ENCODE measurements at regions not wholly inside any gene's neighbourhood (a gene's known extent, or its start where the extent isn't known, plus 50 kb on each side); places are given as distances from the start of the nearest gene placed in this dataset.

- Mint-ChIP-seq H3K27ac (no peak overlapping the region), H3K36me3 (no peaks in the 10 kb centered on the region), H3K4me1 (no peaks in the 10 kb centered on the region), H3K9me3 (peaks cover 25% of the 10 kb centered on the region), H3K4me3 (no peak overlapping the region)
- no peak for DNase-seq (ENCODE audit: low spot score in 2 of 2)
- ATAC-seq, result no peak
These were observed 963.7 kb upstream of the ADGRL2 start for GRCh38 chr1:80837066-80837465.

- no peak overlapping the region for H3K4me3 Mint-ChIP-seq
- H3K27ac Mint-ChIP-seq, result no peak overlapping the region
- no peaks in the 10 kb centered on the region for H3K36me3 Mint-ChIP-seq
- DNase-seq (ENCODE audit: low spot score in 2 of 2) (no peak), ATAC-seq (no peak)
- H3K4me1 Mint-ChIP-seq, result no peaks in the 10 kb centered on the region
- H3K9me3 Mint-ChIP-seq, result peaks cover 20% of the 10 kb centered on the region
These were observed 964.2 kb upstream of the ADGRL2 start for GRCh38 chr1:80836505-80836904.

- Mint-ChIP-seq H3K4me1 (no peaks in the 10 kb centered on the region), H3K36me3 (no peaks in the 10 kb centered on the region), H3K4me3 (no peak overlapping the region), H3K27ac (no peak overlapping the region), H3K9me3 (peaks cover 8% of the 10 kb centered on the region)
- DNase-seq (ENCODE audit: low spot score in 2 of 2) (no peak), ATAC-seq (no peak)
These were observed 973.1 kb upstream of the ADGRL2 start for GRCh38 chr1:80827666-80828065.

GRCh38 chr1:80825067-80825466 lies 975.7 kb upstream of the ADGRL2 start:
- no peak overlapping the region for H3K4me3 Mint-ChIP-seq
- ATAC-seq (no peak), DNase-seq (ENCODE audit: low spot score in 2 of 2) (no peak)
- peaks cover 8% of the 10 kb centered on the region for H3K9me3 Mint-ChIP-seq
- no peaks in the 10 kb centered on the region for H3K4me1 Mint-ChIP-seq
- H3K36me3 Mint-ChIP-seq, result no peaks in the 10 kb centered on the region
- H3K27ac Mint-ChIP-seq, result no peak overlapping the region

GRCh38 chr1:80818211-80818610 lies 982.5 kb upstream of the ADGRL2 start:
- no peak overlapping the region for H3K4me3 Mint-ChIP-seq
- H3K27ac Mint-ChIP-seq, result no peak overlapping the region
- no peak for ATAC-seq
- H3K4me1 Mint-ChIP-seq, result no peaks in the 10 kb centered on the region
- peaks cover 6% of the 10 kb centered on the region for H3K9me3 Mint-ChIP-seq
- no peak for DNase-seq (ENCODE audit: low spot score in 2 of 2)
- no peaks in the 10 kb centered on the region for H3K36me3 Mint-ChIP-seq

GRCh38 chr1:80807981-80808380 lies 992.8 kb upstream of the ADGRL2 start:
- no peaks in the 10 kb centered on the region for H3K4me1 Mint-ChIP-seq
- no peak overlapping the region for H3K4me3 Mint-ChIP-seq
- no peaks in the 10 kb centered on the region for H3K36me3 Mint-ChIP-seq
- DNase-seq (ENCODE audit: low spot score in 2 of 2), result no peak
- peaks cover 24% of the 10 kb centered on the region for H3K9me3 Mint-ChIP-seq
- no peak for ATAC-seq
- H3K27ac Mint-ChIP-seq, result no peak overlapping the region

- DNase-seq (ENCODE audit: low spot score in 2 of 2) (no peak), ATAC-seq (no peak)
- no peak overlapping the region for H3K4me3 Mint-ChIP-seq
- no peaks in the 10 kb centered on the region for H3K4me1 Mint-ChIP-seq
- H3K27ac Mint-ChIP-seq, result no peak overlapping the region
- H3K36me3 Mint-ChIP-seq, result no peaks in the 10 kb centered on the region
- peaks cover 19% of the 10 kb centered on the region for H3K9me3 Mint-ChIP-seq
These were observed 994.3 kb upstream of the ADGRL2 start for GRCh38 chr1:80806431-80806830.

GRCh38 chr1:80801695-80802094 lies 999.0 kb upstream of the ADGRL2 start:
- H3K36me3 Mint-ChIP-seq, result no peaks in the 10 kb centered on the region
- no peak overlapping the region for H3K27ac Mint-ChIP-seq
- H3K4me1 Mint-ChIP-seq, result no peaks in the 10 kb centered on the region
- no peak for ATAC-seq
- no peak for DNase-seq (ENCODE audit: low spot score in 2 of 2)
- no peak overlapping the region for H3K4me3 Mint-ChIP-seq
- peaks cover 5% of the 10 kb centered on the region for H3K9me3 Mint-ChIP-seq

- ATAC-seq (no peak), DNase-seq (ENCODE audit: low spot score in 2 of 2) (no peak)
- H3K27ac Mint-ChIP-seq, result no peak overlapping the region
- H3K4me3 Mint-ChIP-seq, result no peak overlapping the region
- H3K4me1 Mint-ChIP-seq, result no peaks in the 10 kb centered on the region
- H3K36me3 Mint-ChIP-seq, result no peaks in the 10 kb centered on the region
- peaks cover 3% of the 10 kb centered on the region for H3K9me3 Mint-ChIP-seq
These were observed 1001.3 kb upstream of the ADGRL2 start for GRCh38 chr1:80799457-80799856.

GRCh38 chr1:80779275-80779674 lies 1021.5 kb upstream of the ADGRL2 start:
- peaks cover 25% of the 10 kb centered on the region for H3K9me3 Mint-ChIP-seq
- DNase-seq (ENCODE audit: low spot score in 2 of 2), result no peak
- H3K36me3 Mint-ChIP-seq, result no peaks in the 10 kb centered on the region
- ATAC-seq, result no peak
- H3K4me1 Mint-ChIP-seq, result no peaks in the 10 kb centered on the region
- H3K4me3 Mint-ChIP-seq, result no peak overlapping the region
- no peak overlapping the region for H3K27ac Mint-ChIP-seq

- no peaks in the 10 kb centered on the region for H3K36me3 Mint-ChIP-seq
- H3K4me3 Mint-ChIP-seq, result no peak overlapping the region
- no peaks in the 10 kb centered on the region for H3K4me1 Mint-ChIP-seq
- peaks cover 25% of the 10 kb centered on the region for H3K9me3 Mint-ChIP-seq
- ATAC-seq (no peak), DNase-seq (ENCODE audit: low spot score in 2 of 2) (no peak)
- H3K27ac Mint-ChIP-seq, result no peak overlapping the region
These were observed 1022.5 kb upstream of the ADGRL2 start for GRCh38 chr1:80778094-80778840.

GRCh38 chr1:80776266-80776665 lies 1024.5 kb upstream of the ADGRL2 start:
- ATAC-seq (no peak), DNase-seq (ENCODE audit: low spot score in 2 of 2) (no peak)
- Mint-ChIP-seq H3K36me3 (no peaks in the 10 kb centered on the region), H3K27ac (no peak overlapping the region), H3K4me3 (no peak overlapping the region), H3K9me3 (peaks cover 19% of the 10 kb centered on the region), H3K4me1 (no peaks in the 10 kb centered on the region)

GRCh38 chr1:80769208-80769750 lies 1031.5 kb upstream of the ADGRL2 start:
- ATAC-seq (no peak), DNase-seq (ENCODE audit: low spot score in 2 of 2) (no peak)
- no peak overlapping the region for H3K27ac Mint-ChIP-seq
- peaks cover 9% of the 10 kb centered on the region for H3K9me3 Mint-ChIP-seq
- H3K36me3 Mint-ChIP-seq, result no peaks in the 10 kb centered on the region
- no peaks in the 10 kb centered on the region for H3K4me1 Mint-ChIP-seq
- no peak overlapping the region for H3K4me3 Mint-ChIP-seq

GRCh38 chr1:80767711-80768110 lies 1033.0 kb upstream of the ADGRL2 start:
- ATAC-seq, result no peak
- H3K27ac Mint-ChIP-seq, result no peak overlapping the region
- no peaks in the 10 kb centered on the region for H3K4me1 Mint-ChIP-seq
- H3K36me3 Mint-ChIP-seq, result no peaks in the 10 kb centered on the region
- peaks cover 17% of the 10 kb centered on the region for H3K9me3 Mint-ChIP-seq
- DNase-seq (ENCODE audit: low spot score in 2 of 2), result no peak
- H3K4me3 Mint-ChIP-seq, result no peak overlapping the region

- no peaks in the 10 kb centered on the region for H3K36me3 Mint-ChIP-seq
- H3K9me3 Mint-ChIP-seq, result peaks cover 29% of the 10 kb centered on the region
- H3K4me3 Mint-ChIP-seq, result no peak overlapping the region
- no peak overlapping the region for H3K27ac Mint-ChIP-seq
- H3K4me1 Mint-ChIP-seq, result no peaks in the 10 kb centered on the region
- DNase-seq (ENCODE audit: low spot score in 2 of 2) (no peak), ATAC-seq (no peak)
These were observed 1041.4 kb upstream of the ADGRL2 start for GRCh38 chr1:80759354-80759753.

GRCh38 chr1:80755944-80756343 lies 1044.8 kb upstream of the ADGRL2 start:
- H3K27ac Mint-ChIP-seq, result no peak overlapping the region
- no peak overlapping the region for H3K4me3 Mint-ChIP-seq
- H3K36me3 Mint-ChIP-seq, result no peaks in the 10 kb centered on the region
- DNase-seq (ENCODE audit: low spot score in 2 of 2) (no peak), ATAC-seq (no peak)
- peaks cover 29% of the 10 kb centered on the region for H3K9me3 Mint-ChIP-seq
- H3K4me1 Mint-ChIP-seq, result no peaks in the 10 kb centered on the region

Data from stimulated activated effector memory CD8-positive, alpha-beta T cell treated with anti-CD3 and anti-CD28 coated beads, Interleukin-12 subunit alpha, Interleukin-12 subunit beta, amount 100 ng/mL, for 72 hours (primary cell).